Coronary artery (tissue), 2 donors: ENCODE measurements at regions not wholly inside any gene's neighbourhood (a gene's known extent, or its start where the extent isn't known, plus 50 kb on each side); places are given as distances from the start of the nearest gene placed in this dataset.
"Not testable (repeated sequence)": the region's sequence is repeated elsewhere in the genome, so short reads cannot be mapped to it uniquely, and the experiment has no call there.

Source experiments
- DNase-seq: peaks from one replicate; pipeline ENCODE4 v3.0.0-alpha.2; 2017; ENCODE audit warnings: low spot score
- H3K27ac ChIP-seq, 2 donors: fragments of 200-600 bp; sonication (generic); one replicate each; pipeline ENCODE4 v1.5.1; 2016 to 2019
- H3K4me3 ChIP-seq: fragments of 200-600 bp; sonication (generic); 2 replicates; pipeline ENCODE4 v1.5.1; 2016; ENCODE audit warnings: mild to moderate bottlenecking, moderate library complexity
- CTCF ChIP-seq: fragments of 200-600 bp; sonication (generic); IDR thresholded peaks from one replicate; pipeline ENCODE4 v1.5.1; 2019; ENCODE audit warnings: antibody characterized with exemption

- no peak overlapping the region for H3K27ac ChIP-seq
- TF ChIP-seq CTCF = no peak
- no peak overlapping the region for H3K4me3 ChIP-seq
- DNase-seq = no peak
Observed at GRCh38 chr7:124188576-124188975, 155.7 kb upstream of the TMEM229A start.

GRCh38 chr7:124187962-124188361 is 155.1 kb upstream of the TMEM229A start:
- Histone ChIP-seq H3K27ac (no peak overlapping the region), H3K4me3 (no peak overlapping the region)
- no peak for DNase-seq

GRCh38 chr7:124183649-124184048 is 150.8 kb upstream of the TMEM229A start:
- Histone ChIP-seq H3K27ac (no peak overlapping the region), H3K4me3 (no peak overlapping the region)
- no peak for TF ChIP-seq CTCF
- no peak for DNase-seq

More at GRCh38 chr7:124187962-124188361, 155.1 kb upstream of the TMEM229A start:
- no peak for TF ChIP-seq CTCF

GRCh38 chr7:124179641-124180040 is 146.8 kb upstream of the TMEM229A start:
- no peak for DNase-seq
- no peak for TF ChIP-seq CTCF
- Histone ChIP-seq H3K4me3 (no peak overlapping the region), H3K27ac (no peak overlapping the region)

GRCh38 chr7:124177891-124178290 is 145.0 kb upstream of the TMEM229A start:
- TF ChIP-seq CTCF = no peak
- no peak for DNase-seq
- H3K27ac ChIP-seq = no peak overlapping the region
- no peak overlapping the region for H3K4me3 ChIP-seq

GRCh38 chr7:124171812-124172211 is 138.9 kb upstream of the TMEM229A start:
- not testable (repeated sequence) for DNase-seq, H3K4me3 ChIP-seq, H3K27ac ChIP-seq

- no peak for DNase-seq
- no peak for TF ChIP-seq CTCF
- Histone ChIP-seq H3K4me3 (no peak overlapping the region), H3K27ac (no peak overlapping the region)
Observed at GRCh38 chr7:124171068-124171467, 138.2 kb upstream of the TMEM229A start.

GRCh38 chr7:124168616-124169015 is 135.7 kb upstream of the TMEM229A start:
- Histone ChIP-seq H3K27ac (no peak overlapping the region), H3K4me3 (no peak overlapping the region)
- no peak for DNase-seq
- TF ChIP-seq CTCF = no peak
